ENCODE measurements at regions not wholly inside any gene's neighbourhood (a gene's known extent, or its start where the extent isn't known, plus 50 kb on each side); places are given as distances from the start of the nearest gene placed in this dataset.

DNA sequence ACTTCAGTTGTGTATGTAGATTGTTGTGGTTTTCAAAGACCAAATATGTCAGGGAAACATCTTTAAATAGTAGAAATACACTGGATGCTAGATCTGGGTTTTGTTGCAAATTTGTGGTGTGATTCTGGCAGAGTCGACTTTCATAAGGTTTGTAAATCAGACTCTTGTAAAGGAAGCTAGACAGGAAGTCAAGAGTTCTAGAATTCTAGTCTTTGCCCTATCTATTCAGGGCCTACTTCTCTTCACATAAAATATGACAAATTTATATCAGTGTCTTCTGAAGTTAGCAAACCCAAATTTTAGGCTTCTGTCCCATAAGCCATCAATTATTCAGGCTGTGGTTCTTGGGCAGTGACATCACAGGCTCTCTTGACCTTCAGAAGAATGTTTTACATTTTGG lies 1579.2 kb upstream of the PIK3C3 start:
- peaks cover 18% of the 10 kb centered on the region for H3K9me3 ChIP-seq (ENCODE audit: low read length)
- no peaks in the 10 kb centered on the region for H4K20me1 ChIP-seq (ENCODE audit: insufficient read depth, low read depth, low read length)
- H3K9ac ChIP-seq (ENCODE audit: low read length): no peak overlapping the region
- H3K36me3 ChIP-seq (ENCODE audit: insufficient read depth, low read length): no peaks in the 10 kb centered on the region
- H3K27ac ChIP-seq (ENCODE audit: low read length): no peak overlapping the region
- H3K4me1 ChIP-seq (ENCODE audit: low read length): no peaks in the 10 kb centered on the region
- H3K27me3 ChIP-seq (ENCODE audit: low read length): no peaks in the 10 kb centered on the region
- no peaks in the 10 kb centered on the region for H3K79me2 ChIP-seq (ENCODE audit: low read length)
- H2AFZ ChIP-seq (ENCODE audit: low read length): no peak overlapping the region
- no peak overlapping the region for H3K4me3 ChIP-seq (ENCODE audit: low read length)
- no peaks in the 10 kb centered on the region for H3K9me2 ChIP-seq (replicated peaks; ENCODE audit: insufficient read depth, low read length)
- no peak overlapping the region for H3K4me2 ChIP-seq (ENCODE audit: low read depth, low read length, poor library complexity, severe bottlenecking)
- DNase-seq: no peak

DNA sequence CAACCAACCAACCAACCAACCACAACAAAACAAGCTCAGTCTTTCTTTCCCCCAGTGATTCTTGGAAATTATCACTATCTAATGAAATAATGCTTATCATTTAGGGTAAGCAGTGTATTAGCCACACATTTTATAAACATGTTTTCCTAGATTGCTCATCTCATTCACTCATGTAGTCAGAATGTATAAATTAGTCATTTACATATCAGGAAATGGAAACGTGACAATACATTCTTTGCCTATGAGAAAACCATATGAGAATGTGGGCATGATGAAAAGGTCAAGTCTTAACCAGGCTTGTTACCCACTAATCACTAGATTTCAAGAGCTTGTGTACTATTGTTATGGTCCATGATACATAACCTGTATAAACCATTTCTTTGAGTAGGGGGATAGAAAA lies 1583.4 kb upstream of the PIK3C3 start:
- Histone ChIP-seq H3K79me2 (ENCODE audit: low read length) (no peaks in the 10 kb centered on the region), H2AFZ (ENCODE audit: low read length) (no peak overlapping the region), H3K36me3 (ENCODE audit: insufficient read depth, low read length) (no peaks in the 10 kb centered on the region), H3K9me3 (ENCODE audit: low read length) (peaks cover 27% of the 10 kb centered on the region), H3K27me3 (ENCODE audit: low read length) (no peaks in the 10 kb centered on the region), H3K9me2 (replicated peaks; ENCODE audit: insufficient read depth, low read length) (no peaks in the 10 kb centered on the region), H3K4me1 (ENCODE audit: low read length) (no peaks in the 10 kb centered on the region), H3K4me2 (ENCODE audit: low read depth, low read length, poor library complexity, severe bottlenecking) (no peak overlapping the region), H4K20me1 (ENCODE audit: insufficient read depth, low read depth, low read length) (no peaks in the 10 kb centered on the region), H3K9ac (ENCODE audit: low read length) (no peak overlapping the region), H3K27ac (ENCODE audit: low read length) (no peak overlapping the region), H3K4me3 (ENCODE audit: low read length) (no peak overlapping the region)
- no peak for DNase-seq

- Histone ChIP-seq H3K27ac (ENCODE audit: low read length) (no peak overlapping the region), H3K9me2 (replicated peaks; ENCODE audit: insufficient read depth, low read length) (no peaks in the 10 kb centered on the region), H3K4me1 (ENCODE audit: low read length) (no peaks in the 10 kb centered on the region), H2AFZ (ENCODE audit: low read length) (no peak overlapping the region), H3K27me3 (ENCODE audit: low read length) (no peaks in the 10 kb centered on the region), H4K20me1 (ENCODE audit: insufficient read depth, low read depth, low read length) (no peaks in the 10 kb centered on the region), H3K4me3 (ENCODE audit: low read length) (no peak overlapping the region), H3K4me2 (ENCODE audit: low read depth, low read length, poor library complexity, severe bottlenecking) (no peak overlapping the region), H3K36me3 (ENCODE audit: insufficient read depth, low read length) (no peaks in the 10 kb centered on the region), H3K79me2 (ENCODE audit: low read length) (no peaks in the 10 kb centered on the region), H3K9ac (ENCODE audit: low read length) (no peak overlapping the region), H3K9me3 (ENCODE audit: low read length) (peaks cover 31% of the 10 kb centered on the region)
- no peak for DNase-seq
These were observed 1587.5 kb upstream of the PIK3C3 start for GRCh38 chr18:40367576-40367975.

GRCh38 chr18:40366521-40366920 lies 1588.5 kb upstream of the PIK3C3 start:
- Histone ChIP-seq H3K9me2 (replicated peaks; ENCODE audit: insufficient read depth, low read length) (no peaks in the 10 kb centered on the region), H3K9ac (ENCODE audit: low read length) (no peak overlapping the region)

DNA sequence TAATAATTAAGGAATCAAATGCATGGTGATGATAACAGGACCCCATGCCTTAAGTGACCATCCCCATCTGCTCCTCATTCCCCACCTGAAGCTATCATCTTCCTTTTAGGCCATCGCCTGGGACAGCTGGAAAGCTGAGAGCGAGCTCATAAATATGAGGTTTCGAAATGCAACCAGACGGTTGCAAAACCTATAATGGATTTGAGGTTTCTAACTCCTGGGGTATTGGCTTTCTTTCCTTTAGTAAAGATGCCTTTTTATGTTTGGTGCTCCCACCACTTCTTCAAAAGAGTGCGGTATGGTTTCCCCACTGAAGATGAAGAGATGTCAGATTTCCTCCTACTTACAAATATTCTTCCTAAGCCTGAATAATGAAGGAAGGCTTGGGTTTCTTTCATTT lies 1589.5 kb upstream of the PIK3C3 start:
- Histone ChIP-seq H3K9ac (ENCODE audit: low read length) (no peak overlapping the region), H3K9me3 (ENCODE audit: low read length) (peaks cover 29% of the 10 kb centered on the region), H3K4me1 (ENCODE audit: low read length) (no peaks in the 10 kb centered on the region), H3K4me2 (ENCODE audit: low read depth, low read length, poor library complexity, severe bottlenecking) (no peak overlapping the region), H4K20me1 (ENCODE audit: insufficient read depth, low read depth, low read length) (no peaks in the 10 kb centered on the region), H3K79me2 (ENCODE audit: low read length) (no peaks in the 10 kb centered on the region), H3K27me3 (ENCODE audit: low read length) (no peaks in the 10 kb centered on the region), H3K9me2 (replicated peaks; ENCODE audit: insufficient read depth, low read length) (no peaks in the 10 kb centered on the region), H3K4me3 (ENCODE audit: low read length) (no peak overlapping the region), H3K36me3 (ENCODE audit: insufficient read depth, low read length) (no peaks in the 10 kb centered on the region), H2AFZ (ENCODE audit: low read length) (no peak overlapping the region), H3K27ac (ENCODE audit: low read length) (no peak overlapping the region)
- no peak for DNase-seq

More at GRCh38 chr18:40366521-40366920, 1588.5 kb upstream of the PIK3C3 start:
- no peaks in the 10 kb centered on the region for H4K20me1 ChIP-seq (ENCODE audit: insufficient read depth, low read depth, low read length)
- no peaks in the 10 kb centered on the region for H3K36me3 ChIP-seq (ENCODE audit: insufficient read depth, low read length)
- DNase-seq: no peak
- H3K27me3 ChIP-seq (ENCODE audit: low read length): no peaks in the 10 kb centered on the region
- no peak overlapping the region for H3K4me2 ChIP-seq (ENCODE audit: low read depth, low read length, poor library complexity, severe bottlenecking)
- H3K27ac ChIP-seq (ENCODE audit: low read length): no peak overlapping the region
- H3K4me3 ChIP-seq (ENCODE audit: low read length): no peak overlapping the region
- H3K9me3 ChIP-seq (ENCODE audit: low read length): peaks cover 29% of the 10 kb centered on the region
- H3K4me1 ChIP-seq (ENCODE audit: low read length): no peaks in the 10 kb centered on the region
- H3K79me2 ChIP-seq (ENCODE audit: low read length): no peaks in the 10 kb centered on the region
- H2AFZ ChIP-seq (ENCODE audit: low read length): no peak overlapping the region

- H3K9me3 ChIP-seq (ENCODE audit: low read length): peaks cover 27% of the 10 kb centered on the region
- no peak overlapping the region for H3K4me2 ChIP-seq (ENCODE audit: low read depth, low read length, poor library complexity, severe bottlenecking)
- no peaks in the 10 kb centered on the region for H3K36me3 ChIP-seq (ENCODE audit: insufficient read depth, low read length)
- H3K27ac ChIP-seq (ENCODE audit: low read length): no peak overlapping the region
- H3K9me2 ChIP-seq (replicated peaks; ENCODE audit: insufficient read depth, low read length): no peaks in the 10 kb centered on the region
- DNase-seq: no peak
- no peaks in the 10 kb centered on the region for H3K4me1 ChIP-seq (ENCODE audit: low read length)
- no peak overlapping the region for H2AFZ ChIP-seq (ENCODE audit: low read length)
- no peaks in the 10 kb centered on the region for H4K20me1 ChIP-seq (ENCODE audit: insufficient read depth, low read depth, low read length)
- H3K4me3 ChIP-seq (ENCODE audit: low read length): no peak overlapping the region
- H3K27me3 ChIP-seq (ENCODE audit: low read length): no peaks in the 10 kb centered on the region
- H3K79me2 ChIP-seq (ENCODE audit: low read length): no peaks in the 10 kb centered on the region
- H3K9ac ChIP-seq (ENCODE audit: low read length): no peak overlapping the region
These were observed 1594.5 kb upstream of the PIK3C3 start for GRCh38 chr18:40360558-40360957.

DNA sequence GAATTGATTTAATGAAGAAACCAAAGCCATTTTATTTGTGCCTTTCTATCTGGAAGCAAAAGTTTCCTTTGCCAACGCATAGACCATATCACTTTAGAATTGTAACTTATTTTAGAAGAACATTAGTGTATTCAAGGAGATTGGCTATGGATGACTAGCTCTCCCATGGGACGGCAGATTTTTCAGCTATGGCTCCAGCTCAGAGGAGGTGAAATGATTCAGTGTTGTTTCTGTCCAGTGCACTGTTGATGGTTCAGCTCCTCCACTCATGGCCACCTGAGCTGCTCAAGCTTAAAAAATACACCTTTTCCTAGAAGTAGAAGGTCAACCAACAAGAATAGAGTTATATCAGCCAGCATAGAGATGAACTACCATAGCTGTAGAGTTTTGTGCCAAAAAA lies 1597.5 kb upstream of the PIK3C3 start:
- no peaks in the 10 kb centered on the region for H3K36me3 ChIP-seq (ENCODE audit: insufficient read depth, low read length)

GRCh38 chr18:40356168-40356567 lies 1598.9 kb upstream of the PIK3C3 start:
- H3K79me2 ChIP-seq (ENCODE audit: low read length): no peaks in the 10 kb centered on the region
- no peak overlapping the region for H3K27ac ChIP-seq (ENCODE audit: low read length)
- H3K4me1 ChIP-seq (ENCODE audit: low read length): no peaks in the 10 kb centered on the region
- H3K27me3 ChIP-seq (ENCODE audit: low read length): no peaks in the 10 kb centered on the region
- DNase-seq: no peak
- H4K20me1 ChIP-seq (ENCODE audit: insufficient read depth, low read depth, low read length): no peaks in the 10 kb centered on the region
- H3K9ac ChIP-seq (ENCODE audit: low read length): no peak overlapping the region
- H2AFZ ChIP-seq (ENCODE audit: low read length): no peak overlapping the region
- H3K9me3 ChIP-seq (ENCODE audit: low read length): peaks cover 21% of the 10 kb centered on the region
- H3K36me3 ChIP-seq (ENCODE audit: insufficient read depth, low read length): no peaks in the 10 kb centered on the region
- H3K9me2 ChIP-seq (replicated peaks; ENCODE audit: insufficient read depth, low read length): no peaks in the 10 kb centered on the region
- H3K4me2 ChIP-seq (ENCODE audit: low read depth, low read length, poor library complexity, severe bottlenecking): no peak overlapping the region
- no peak overlapping the region for H3K4me3 ChIP-seq (ENCODE audit: low read length)

More for the DNA sequence above, 1597.5 kb upstream of the PIK3C3 start:
- no peak for DNase-seq
- no peaks in the 10 kb centered on the region for H3K4me1 ChIP-seq (ENCODE audit: low read length)
- no peak overlapping the region for H3K4me2 ChIP-seq (ENCODE audit: low read depth, low read length, poor library complexity, severe bottlenecking)
- no peak overlapping the region for H3K27ac ChIP-seq (ENCODE audit: low read length)
- no peak overlapping the region for H3K4me3 ChIP-seq (ENCODE audit: low read length)
- no peaks in the 10 kb centered on the region for H3K9me2 ChIP-seq (replicated peaks; ENCODE audit: insufficient read depth, low read length)
- no peaks in the 10 kb centered on the region for H3K27me3 ChIP-seq (ENCODE audit: low read length)
- H4K20me1 ChIP-seq (ENCODE audit: insufficient read depth, low read depth, low read length): no peaks in the 10 kb centered on the region
- no peak overlapping the region for H2AFZ ChIP-seq (ENCODE audit: low read length)
- H3K9me3 ChIP-seq (ENCODE audit: low read length): peaks cover 24% of the 10 kb centered on the region
- H3K9ac ChIP-seq (ENCODE audit: low read length): no peak overlapping the region
- no peaks in the 10 kb centered on the region for H3K79me2 ChIP-seq (ENCODE audit: low read length)

DNA sequence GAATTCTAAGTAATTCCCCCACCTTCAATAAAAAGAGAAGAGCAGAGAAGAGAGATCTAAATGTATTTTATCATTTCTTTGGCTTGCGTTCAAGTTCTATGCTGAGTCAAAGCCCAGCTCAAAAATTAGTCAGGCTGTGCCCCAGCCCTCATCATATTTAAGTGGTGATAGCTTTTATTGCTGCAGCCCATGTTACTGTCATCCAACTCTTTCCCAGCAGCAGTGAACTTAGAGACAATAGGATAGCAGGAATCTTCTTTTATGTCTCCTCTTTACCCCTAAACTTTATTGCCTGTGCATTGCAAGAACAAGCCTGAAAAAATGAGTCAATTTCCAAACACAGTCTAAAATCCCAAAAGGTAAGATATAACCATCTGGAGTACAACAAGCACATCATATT lies 1599.3 kb upstream of the PIK3C3 start:
- H3K9me3 ChIP-seq (ENCODE audit: low read length): peaks cover 21% of the 10 kb centered on the region
- DNase-seq: no peak
- no peaks in the 10 kb centered on the region for H3K27me3 ChIP-seq (ENCODE audit: low read length)
- H2AFZ ChIP-seq (ENCODE audit: low read length): no peak overlapping the region
- H3K36me3 ChIP-seq (ENCODE audit: insufficient read depth, low read length): no peaks in the 10 kb centered on the region
- no peaks in the 10 kb centered on the region for H3K4me1 ChIP-seq (ENCODE audit: low read length)
- no peak overlapping the region for H3K4me2 ChIP-seq (ENCODE audit: low read depth, low read length, poor library complexity, severe bottlenecking)
- no peak overlapping the region for H3K9ac ChIP-seq (ENCODE audit: low read length)
- H3K9me2 ChIP-seq (replicated peaks; ENCODE audit: insufficient read depth, low read length): no peaks in the 10 kb centered on the region
- no peak overlapping the region for H3K4me3 ChIP-seq (ENCODE audit: low read length)
- H3K27ac ChIP-seq (ENCODE audit: low read length): no peak overlapping the region
- no peaks in the 10 kb centered on the region for H4K20me1 ChIP-seq (ENCODE audit: insufficient read depth, low read depth, low read length)
- H3K79me2 ChIP-seq (ENCODE audit: low read length): no peaks in the 10 kb centered on the region

Data from Karpas-422 (cell line).